Activated T-cell treated with anti-CD3 and anti-CD28 coated beads for 1 hour (primary cell): ENCODE measurements at regions not wholly inside any gene's neighbourhood (a gene's known extent, or its start where the extent isn't known, plus 50 kb on each side); places are given as distances from the start of the nearest gene placed in this dataset.

Source experiments
- DNase-seq: peaks from one replicate; pipeline ENCODE4 v3.0.0-alpha.2; 2020; ENCODE audit warnings: low read depth

DNA sequence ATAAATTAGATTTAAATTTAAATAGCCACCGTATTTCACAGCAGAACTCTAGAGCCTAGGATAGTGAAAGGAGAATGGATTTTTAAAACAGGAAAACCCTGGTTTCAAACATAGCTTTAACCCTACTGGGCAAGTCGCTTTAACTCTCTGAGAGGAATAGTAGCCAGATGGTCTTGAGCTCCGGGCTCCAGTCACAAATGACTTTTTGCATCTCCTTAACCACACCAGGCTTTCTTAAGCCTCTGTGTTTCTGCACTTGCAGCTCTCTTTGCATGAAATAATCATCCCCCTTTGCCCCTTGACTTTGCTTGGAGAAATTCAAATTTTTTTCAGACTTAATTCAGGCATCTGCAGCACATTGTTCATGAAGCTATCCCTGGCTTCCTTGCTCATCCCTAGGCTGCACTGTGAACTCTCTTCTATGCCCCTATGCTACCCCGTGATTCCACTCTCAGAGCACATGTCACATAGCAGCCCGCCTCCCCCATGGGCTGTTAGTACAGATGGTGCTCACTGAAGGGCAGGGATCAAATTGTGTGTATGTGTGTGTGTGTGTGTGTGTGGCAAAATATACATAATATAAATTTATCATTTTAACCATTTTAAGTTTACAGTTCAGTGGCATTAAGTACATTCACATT, 68.8 kb upstream of the DAB1 start:
- DNase-seq: no peak

DNA sequence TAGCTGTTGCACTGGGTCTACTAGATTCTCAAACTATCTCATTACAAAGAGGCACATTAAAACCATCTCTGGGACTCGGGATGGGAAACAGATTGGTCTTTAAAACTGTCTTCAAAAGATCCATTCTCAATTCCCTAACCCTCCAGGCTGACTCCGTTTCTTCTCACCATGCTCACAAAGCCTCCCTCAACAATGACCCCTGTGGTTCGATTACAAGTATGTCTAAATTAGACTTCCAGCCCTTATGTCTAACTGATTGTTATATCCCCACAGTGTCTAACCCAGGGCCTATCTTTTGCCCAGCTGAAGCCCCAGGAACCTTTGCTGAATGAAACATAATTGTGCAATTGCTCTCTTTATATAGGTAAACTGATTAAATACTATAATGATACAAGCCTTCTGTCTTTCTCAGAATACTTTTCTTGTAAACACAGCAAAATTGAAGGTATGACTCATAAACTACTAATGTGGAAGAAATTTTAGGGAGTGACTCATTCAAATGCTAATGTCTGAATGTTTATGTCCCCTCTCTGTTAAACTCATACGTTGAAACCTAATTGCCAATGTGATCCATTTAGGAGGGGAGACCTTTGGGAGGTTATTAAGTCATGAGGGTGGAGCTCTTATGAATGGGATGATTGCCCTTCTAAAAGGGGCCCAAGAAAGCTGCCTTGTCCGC, 65.6 kb upstream of the DAB1 start:
- DNase-seq: no peak

GRCh38 chr1:57485643-57486042, 61.8 kb upstream of the DAB1 start:
- no peak for DNase-seq

- no peak for DNase-seq
Observed at GRCh38 chr1:57483954-57484353, 60.1 kb upstream of the DAB1 start.

DNA sequence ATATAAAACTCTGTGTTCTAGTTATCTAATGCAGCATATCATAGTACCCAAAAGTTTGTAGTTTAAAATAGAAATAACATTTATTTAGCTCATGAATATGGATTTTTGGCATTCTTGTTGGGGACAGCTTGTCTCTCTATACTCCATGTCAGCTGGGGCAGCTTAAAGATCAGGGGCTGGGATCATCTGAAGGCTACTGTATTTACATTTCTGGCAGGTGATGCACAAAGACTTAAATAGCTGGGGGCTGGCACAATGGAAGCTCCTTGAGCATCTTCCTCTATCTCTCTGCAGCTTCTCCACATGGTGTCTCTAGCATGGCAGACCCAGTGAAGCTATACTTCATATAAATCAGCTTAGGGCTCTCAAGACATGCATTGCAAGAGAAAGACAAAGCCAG, 55.6 kb upstream of the DAB1 start:
- DNase-seq: no peak

DNA sequence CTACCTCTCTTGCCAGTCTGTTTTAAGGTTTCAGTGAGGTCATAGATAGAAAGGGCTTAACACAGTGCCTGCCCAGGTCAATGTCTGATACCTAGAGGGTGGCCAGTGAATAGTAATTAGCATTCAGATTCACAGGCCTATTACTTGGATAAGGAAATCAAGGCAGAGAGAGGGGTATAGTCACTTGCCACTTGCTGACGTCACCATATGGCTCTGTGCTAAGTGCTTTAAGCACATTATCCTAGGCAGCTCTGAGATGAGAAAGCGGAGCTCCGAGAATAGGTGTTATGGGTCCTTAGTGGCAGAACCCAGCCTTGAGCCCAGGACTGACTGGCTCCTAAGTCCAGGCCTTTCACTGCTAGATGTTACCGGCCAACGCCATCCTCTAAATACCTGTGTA, 51.5 kb upstream of the DAB1 start:
- DNase-seq: no peak

DNA sequence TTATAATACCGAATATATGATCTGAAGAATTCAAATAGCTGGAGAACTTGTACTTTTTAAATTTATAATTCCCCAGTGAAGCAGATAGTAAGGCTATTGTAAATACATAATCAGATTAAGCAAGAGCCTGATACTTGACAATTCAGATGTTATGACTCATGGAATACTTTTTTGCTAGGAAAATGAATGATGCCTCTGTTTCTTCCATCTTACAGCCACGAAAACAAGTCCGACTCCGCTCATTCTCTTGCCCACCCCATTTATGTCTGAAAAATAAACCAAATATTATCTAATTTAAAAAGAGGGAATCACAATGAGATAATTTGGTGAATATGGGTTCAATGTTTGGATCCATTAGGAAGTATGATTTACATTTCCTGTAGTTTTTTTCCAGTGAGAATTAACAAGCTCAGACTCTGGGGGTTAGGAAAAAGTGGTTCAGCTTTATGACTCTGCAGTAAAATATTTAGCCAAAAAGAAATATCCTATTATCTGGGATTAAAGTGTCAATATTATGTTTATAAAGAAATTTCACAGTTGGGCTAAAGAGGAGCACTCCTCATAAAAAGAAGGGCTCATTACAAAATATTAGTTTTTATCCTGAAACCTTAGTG, 50.4 kb upstream of the DAB1 start:
- no peak for DNase-seq
